ENCODE measurements at regions not wholly inside any gene's neighbourhood (a gene's known extent, or its start where the extent isn't known, plus 50 kb on each side); places are given as distances from the start of the nearest gene placed in this dataset.
"Not testable (repeated sequence)": the region's sequence is repeated elsewhere in the genome, so short reads cannot be mapped to it uniquely, and the experiment has no call there.

DNA sequence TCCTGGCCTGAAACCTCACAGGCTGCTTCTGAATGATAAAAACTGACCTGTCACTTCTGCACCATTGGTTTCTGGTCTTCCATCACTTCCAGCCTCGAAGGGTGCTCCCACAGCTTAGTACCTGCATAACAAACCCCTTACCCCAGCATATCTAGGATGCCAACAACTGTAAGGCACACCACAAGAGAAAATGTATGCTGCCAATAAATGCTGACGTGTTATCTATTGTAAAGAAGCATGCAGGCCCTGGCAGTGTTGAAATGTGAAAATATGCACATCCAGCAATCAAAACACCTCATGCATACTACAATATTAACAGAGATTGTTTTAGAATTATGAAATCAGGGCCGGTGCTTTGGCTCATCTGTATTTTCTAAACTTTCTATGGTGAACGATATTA is 242.0 kb upstream of the NSMCE3 start:
- Histone ChIP-seq H3K4me3 (ENCODE audit: control insufficient read depth in 2 of 3, extremely low read depth in 1 of 3, insufficient read depth in 2 of 3, low read depth in 1 of 3, low read length in 3 of 3) (no peak overlapping the region), H3K9me1 (ENCODE audit: control insufficient read depth, extremely low read depth, insufficient read depth, low read length) (no peaks in the 10 kb centered on the region), H3K9me3 (ENCODE audit: control insufficient read depth, low read depth, low read length) (no peaks in the 10 kb centered on the region), H3K27ac (ENCODE audit: control insufficient read depth, insufficient read depth, low read length) (no peak overlapping the region), H3K4me2 (ENCODE audit: control insufficient read depth, extremely low read depth, insufficient read depth, low read depth, low read length) (no peak overlapping the region), H2AFZ (ENCODE audit: control insufficient read depth, low read length) (no peak overlapping the region), H4K20me1 (ENCODE audit: control insufficient read depth, extremely low read depth, insufficient read depth, low read length) (no peaks in the 10 kb centered on the region), H3K79me2 (ENCODE audit: control insufficient read depth, insufficient read depth, low read length) (no peaks in the 10 kb centered on the region), H3K36me3 (ENCODE audit: control insufficient read depth in 2 of 2, extremely low read depth in 1 of 2, insufficient read depth in 2 of 2, low read length in 2 of 2) (no peaks in the 10 kb centered on the region), H3K9ac (ENCODE audit: control insufficient read depth, extremely low read depth, insufficient read depth, low read length) (no peak overlapping the region), H3K4me1 (ENCODE audit: control insufficient read depth, extremely low read depth, insufficient read depth, low read length) (no peaks in the 10 kb centered on the region), H3K27me3 (ENCODE audit: control insufficient read depth, extremely low read depth, insufficient read depth, low read length) (no peaks in the 10 kb centered on the region)
- DNase-seq (ENCODE audit: low read depth, low spot score) = no peak
- TF ChIP-seq EZH2 (IDR thresholded peaks at IDR 0.05; ENCODE audit: low read length) = no peak
- no peak for FAIRE-seq
- dilution Hi-C loops (cut with MboI; ENCODE audit: extremely low pct_ligation_motif_present, low sequenced_read_pairs) = no loop called here

DNA sequence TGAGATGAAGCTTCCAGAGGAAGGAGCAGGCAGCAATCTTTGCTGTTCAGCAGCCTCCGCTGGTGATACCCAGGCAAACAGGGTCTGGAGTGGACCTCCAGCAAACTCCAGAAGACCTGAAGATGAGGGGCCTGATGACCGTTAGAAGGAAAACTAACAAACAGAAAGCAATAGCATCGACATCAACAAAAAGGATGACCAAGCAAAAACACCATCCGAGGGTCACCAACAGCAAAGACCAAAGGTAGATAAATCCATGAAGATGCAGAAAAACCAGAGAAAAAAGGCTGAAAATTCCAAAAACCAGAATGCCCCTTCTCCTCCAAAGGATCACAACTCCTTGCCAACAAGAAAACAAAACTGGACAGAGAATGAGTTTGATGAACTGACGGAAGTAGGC is 235.9 kb upstream of the NSMCE3 start:
- H3K27me3 ChIP-seq (ENCODE audit: control insufficient read depth, extremely low read depth, insufficient read depth, low read length); H3K9me1 ChIP-seq (ENCODE audit: control insufficient read depth, extremely low read depth, insufficient read depth, low read length); H3K4me2 ChIP-seq (ENCODE audit: control insufficient read depth, extremely low read depth, insufficient read depth, low read depth, low read length); H3K27ac ChIP-seq (ENCODE audit: control insufficient read depth, insufficient read depth, low read length); H2AFZ ChIP-seq (ENCODE audit: control insufficient read depth, low read length); H3K4me1 ChIP-seq (ENCODE audit: control insufficient read depth, extremely low read depth, insufficient read depth, low read length); H3K36me3 ChIP-seq (ENCODE audit: control insufficient read depth in 2 of 2, extremely low read depth in 1 of 2, insufficient read depth in 2 of 2, low read length in 2 of 2); H3K9me3 ChIP-seq (ENCODE audit: control insufficient read depth, low read depth, low read length); H3K9ac ChIP-seq (ENCODE audit: control insufficient read depth, extremely low read depth, insufficient read depth, low read length); FAIRE-seq; dilution Hi-C loops (cut with MboI; ENCODE audit: extremely low pct_ligation_motif_present, low sequenced_read_pairs); H3K4me3 ChIP-seq (ENCODE audit: control insufficient read depth in 2 of 3, extremely low read depth in 1 of 3, insufficient read depth in 2 of 3, low read depth in 1 of 3, low read length in 3 of 3); DNase-seq (ENCODE audit: low read depth, low spot score); H3K79me2 ChIP-seq (ENCODE audit: control insufficient read depth, insufficient read depth, low read length); H4K20me1 ChIP-seq (ENCODE audit: control insufficient read depth, extremely low read depth, insufficient read depth, low read length): not testable (repeated sequence)

GRCh38 chr15:29490747-29491471 is 221.3 kb upstream of the NSMCE3 start:
- Histone ChIP-seq H4K20me1 (ENCODE audit: control insufficient read depth, extremely low read depth, insufficient read depth, low read length) (no peaks in the 10 kb centered on the region), H3K9me1 (ENCODE audit: control insufficient read depth, extremely low read depth, insufficient read depth, low read length) (no peaks in the 10 kb centered on the region), H3K36me3 (ENCODE audit: control insufficient read depth in 2 of 2, extremely low read depth in 1 of 2, insufficient read depth in 2 of 2, low read length in 2 of 2) (no peaks in the 10 kb centered on the region), H3K4me2 (ENCODE audit: control insufficient read depth, extremely low read depth, insufficient read depth, low read depth, low read length) (no peak overlapping the region), H3K79me2 (ENCODE audit: control insufficient read depth, insufficient read depth, low read length) (no peaks in the 10 kb centered on the region), H3K4me1 (ENCODE audit: control insufficient read depth, extremely low read depth, insufficient read depth, low read length) (no peaks in the 10 kb centered on the region), H3K27me3 (ENCODE audit: control insufficient read depth, extremely low read depth, insufficient read depth, low read length) (no peaks in the 10 kb centered on the region), H3K4me3 (ENCODE audit: control insufficient read depth in 2 of 3, extremely low read depth in 1 of 3, insufficient read depth in 2 of 3, low read depth in 1 of 3, low read length in 3 of 3) (no peak overlapping the region), H3K27ac (ENCODE audit: control insufficient read depth, insufficient read depth, low read length) (no peak overlapping the region), H2AFZ (ENCODE audit: control insufficient read depth, low read length) (no peak overlapping the region), H3K9ac (ENCODE audit: control insufficient read depth, extremely low read depth, insufficient read depth, low read length) (no peak overlapping the region), H3K9me3 (ENCODE audit: control insufficient read depth, low read depth, low read length) (no peaks in the 10 kb centered on the region)
- FAIRE-seq = no peak
- DNase-seq (ENCODE audit: low read depth, low spot score) = no peak
- TF ChIP-seq, protein P1, sequence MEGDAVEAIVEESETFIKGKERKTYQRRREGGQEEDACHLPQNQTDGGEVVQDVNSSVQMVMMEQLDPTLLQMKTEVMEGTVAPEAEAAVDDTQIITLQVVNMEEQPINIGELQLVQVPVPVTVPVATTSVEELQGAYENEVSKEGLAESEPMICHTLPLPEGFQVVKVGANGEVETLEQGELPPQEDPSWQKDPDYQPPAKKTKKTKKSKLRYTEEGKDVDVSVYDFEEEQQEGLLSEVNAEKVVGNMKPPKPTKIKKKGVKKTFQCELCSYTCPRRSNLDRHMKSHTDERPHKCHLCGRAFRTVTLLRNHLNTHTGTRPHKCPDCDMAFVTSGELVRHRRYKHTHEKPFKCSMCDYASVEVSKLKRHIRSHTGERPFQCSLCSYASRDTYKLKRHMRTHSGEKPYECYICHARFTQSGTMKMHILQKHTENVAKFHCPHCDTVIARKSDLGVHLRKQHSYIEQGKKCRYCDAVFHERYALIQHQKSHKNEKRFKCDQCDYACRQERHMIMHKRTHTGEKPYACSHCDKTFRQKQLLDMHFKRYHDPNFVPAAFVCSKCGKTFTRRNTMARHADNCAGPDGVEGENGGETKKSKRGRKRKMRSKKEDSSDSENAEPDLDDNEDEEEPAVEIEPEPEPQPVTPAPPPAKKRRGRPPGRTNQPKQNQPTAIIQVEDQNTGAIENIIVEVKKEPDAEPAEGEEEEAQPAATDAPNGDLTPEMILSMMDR (optimal IDR thresholded peaks at IDR 0.05 in 1 of 3, IDR thresholded peaks at IDR 0.05 in 1 of 3, conservative IDR thresholded peaks at IDR 0.05 in 1 of 3; ENCODE audit: extremely low read depth in 1 of 3, insufficient read depth in 2 of 3, low read length in 3 of 3) = no peak
- TF ChIP-seq EZH2 (IDR thresholded peaks at IDR 0.05; ENCODE audit: low read length) = no peak
- dilution Hi-C loops (cut with MboI; ENCODE audit: extremely low pct_ligation_motif_present, low sequenced_read_pairs) = no loop called here
